ENCODE measurements at regions not wholly inside any gene's neighbourhood (a gene's known extent, or its start where the extent isn't known, plus 50 kb on each side); places are given as distances from the start of the nearest gene placed in this dataset.

- Histone ChIP-seq H3K27ac (no peak overlapping the region), H3K9me3 (no peaks in the 10 kb centered on the region), H3K4me3 (no peak overlapping the region), H3K27me3 (peaks cover 0 to 4% of the 10 kb centered on the region in 2 donors), H3K36me3 (no peaks in the 10 kb centered on the region), H3K4me1 (no peaks in the 10 kb centered on the region)
- no peak for TF ChIP-seq CTCF (IDR thresholded peaks at IDR 0.05)
- no peak for DNase-seq
- intact Hi-C loops (cut with DNase I; ENCODE audit: low total_unique reads), result no loop called here
Observed at GRCh38 chr17:71114911-71115668, 945.8 kb downstream of the KCNJ2 start.

GRCh38 chr17:71115669-71115972 lies 946.3 kb downstream of the KCNJ2 start:
- TF ChIP-seq CTCF (IDR thresholded peaks at IDR 0.05), result no peak
- Histone ChIP-seq H3K9me3 (no peaks in the 10 kb centered on the region), H3K4me1 (no peaks in the 10 kb centered on the region), H3K27me3 (peaks cover 0 to 4% of the 10 kb centered on the region in 2 donors), H3K36me3 (no peaks in the 10 kb centered on the region), H3K27ac (no peak overlapping the region), H3K4me3 (no peak overlapping the region)
- DNase-seq, result no peak
- intact Hi-C loops (cut with DNase I; ENCODE audit: low total_unique reads), result no loop called here

- H3K9me3 ChIP-seq, result no peaks in the 10 kb centered on the region
- intact Hi-C loops (cut with DNase I; ENCODE audit: low total_unique reads), result no loop called here
Observed at GRCh38 chr17:71117466-71117865, 948.1 kb downstream of the KCNJ2 start.

GRCh38 chr17:71118039-71118438 lies 948.7 kb downstream of the KCNJ2 start:
- Histone ChIP-seq H3K27ac (no peak overlapping the region), H3K4me3 (no peak overlapping the region), H3K36me3 (no peaks in the 10 kb centered on the region), H3K27me3 (peaks cover 0 to 4% of the 10 kb centered on the region in 2 donors), H3K4me1 (no peaks in the 10 kb centered on the region), H3K9me3 (no peaks in the 10 kb centered on the region)
- TF ChIP-seq CTCF (IDR thresholded peaks at IDR 0.05), result peak in 1 of 2 experiments; percentile 16
- no peak for DNase-seq
- intact Hi-C loops (cut with DNase I; ENCODE audit: low total_unique reads), result no loop called here

More at GRCh38 chr17:71117466-71117865, 948.1 kb downstream of the KCNJ2 start:
- no peak overlapping the region for H3K4me3 ChIP-seq
- no peak for DNase-seq
- TF ChIP-seq CTCF (IDR thresholded peaks at IDR 0.05), result no peak
- H3K36me3 ChIP-seq, result no peaks in the 10 kb centered on the region
- H3K27me3 ChIP-seq, result peaks cover 0 to 4% of the 10 kb centered on the region in 2 donors
- no peaks in the 10 kb centered on the region for H3K4me1 ChIP-seq
- no peak overlapping the region for H3K27ac ChIP-seq

GRCh38 chr17:71127416-71127815 lies 958.1 kb downstream of the KCNJ2 start:
- H3K4me3 ChIP-seq, result no peak overlapping the region
- H3K27me3 ChIP-seq, result no peaks in the 10 kb centered on the region
- H3K4me1 ChIP-seq, result no peaks in the 10 kb centered on the region
- H3K36me3 ChIP-seq, result no peaks in the 10 kb centered on the region
- H3K27ac ChIP-seq, result no peak overlapping the region
- intact Hi-C loops (cut with DNase I; ENCODE audit: low total_unique reads), result no loop called here
- TF ChIP-seq CTCF (IDR thresholded peaks at IDR 0.05), result no peak
- DNase-seq, result no peak
- H3K9me3 ChIP-seq, result no peaks in the 10 kb centered on the region

GRCh38 chr17:71142333-71142732 lies 973.0 kb downstream of the KCNJ2 start:
- no peak for TF ChIP-seq CTCF (IDR thresholded peaks at IDR 0.05)
- H3K4me3 ChIP-seq, result no peak overlapping the region
- H3K27me3 ChIP-seq, result no peaks in the 10 kb centered on the region
- no peaks in the 10 kb centered on the region for H3K36me3 ChIP-seq
- intact Hi-C loops (cut with DNase I; ENCODE audit: low total_unique reads), result no loop called here
- DNase-seq, result no peak
- H3K9me3 ChIP-seq, result no peaks in the 10 kb centered on the region
- no peaks in the 10 kb centered on the region for H3K4me1 ChIP-seq
- no peak overlapping the region for H3K27ac ChIP-seq

Data from tibial artery (tissue), 4 donors.